Esophagus (tissue), 2 donors: ENCODE measurements at regions not wholly inside any gene's neighbourhood (a gene's known extent, or its start where the extent isn't known, plus 50 kb on each side); places are given as distances from the start of the nearest gene placed in this dataset.
A peak's percentile ranks its signal among the peaks of the same experiment; 100 is the strongest.

ENCODE experiments used
- H3K27ac ChIP-seq, 2 donors: one replicate each; pipeline ENCODE4 v1.5.1; 2013; ENCODE audit warnings: low read depth in 2 of 2, mild to moderate bottlenecking in 2 of 2, inconsistent platforms in 1 of 2, low read length in 1 of 2, moderate library complexity in 1 of 2
- H3K27me3 ChIP-seq, 2 donors: one replicate each; pipeline ENCODE4 v1.6.1; 2013; ENCODE audit warnings: low read length in 2 of 2, control low read depth in 1 of 2, mild to moderate bottlenecking in 1 of 2; ENCODE audit not compliant: insufficient read depth in 2 of 2, control insufficient read depth in 1 of 2
- H3K36me3 ChIP-seq, 2 donors: one replicate each; pipeline ENCODE4 v1.6.1; 2013; ENCODE audit warnings: low read length in 1 of 2; ENCODE audit not compliant: control insufficient read depth in 2 of 2, insufficient read depth in 2 of 2
- H3K4me1 ChIP-seq, 2 donors: one replicate each; pipeline ENCODE4 v1.6.1; 2013; ENCODE audit warnings: low read length in 1 of 2; ENCODE audit not compliant: control insufficient read depth in 2 of 2, insufficient read depth in 2 of 2
- H3K4me3 ChIP-seq, 2 donors: one replicate each; pipeline ENCODE4 v1.5.1; 2013; ENCODE audit warnings: low read length in 2 of 2, mild to moderate bottlenecking in 2 of 2, low read depth in 1 of 2, moderate library complexity in 1 of 2
- H3K9me3 ChIP-seq, 2 donors: one replicate each; pipeline ENCODE4 v1.6.1; 2013; ENCODE audit warnings: mild to moderate bottlenecking in 2 of 2, low read depth in 1 of 2, low read length in 1 of 2, moderate library complexity in 1 of 2; ENCODE audit not compliant: control insufficient read depth in 2 of 2, insufficient read depth in 1 of 2
- WGBS, 2 donors: extraction: QIAGEN DNeasy Blood & Tissue Kit; methylation state at CpG; one replicate each; pipeline ENCODE4 v1.1.7; 2013; 5-methylcytosine and 5-hydroxymethylcytosine counted together
- donor health status: healthy with polysubstance abuse.
- donor health status: Bipolar disorder and iron deficiency.

GRCh38 chr15:31461911-31462480 is 135.4 kb downstream of the KLF13 start:
- no peaks in the 10 kb centered on the region for H3K27me3 ChIP-seq
- H3K36me3 ChIP-seq: no peaks in the 10 kb centered on the region
- WGBS, 2 donors: 82 to 89% methylated on average over 9 of the region's 9 CpGs
- no peak overlapping the region for H3K27ac ChIP-seq
- peaks cover 5 to 29% of the 10 kb centered on the region in 2 donors for H3K4me1 ChIP-seq
- H3K9me3 ChIP-seq: no peaks in the 10 kb centered on the region
- no peak overlapping the region for H3K4me3 ChIP-seq

DNA sequence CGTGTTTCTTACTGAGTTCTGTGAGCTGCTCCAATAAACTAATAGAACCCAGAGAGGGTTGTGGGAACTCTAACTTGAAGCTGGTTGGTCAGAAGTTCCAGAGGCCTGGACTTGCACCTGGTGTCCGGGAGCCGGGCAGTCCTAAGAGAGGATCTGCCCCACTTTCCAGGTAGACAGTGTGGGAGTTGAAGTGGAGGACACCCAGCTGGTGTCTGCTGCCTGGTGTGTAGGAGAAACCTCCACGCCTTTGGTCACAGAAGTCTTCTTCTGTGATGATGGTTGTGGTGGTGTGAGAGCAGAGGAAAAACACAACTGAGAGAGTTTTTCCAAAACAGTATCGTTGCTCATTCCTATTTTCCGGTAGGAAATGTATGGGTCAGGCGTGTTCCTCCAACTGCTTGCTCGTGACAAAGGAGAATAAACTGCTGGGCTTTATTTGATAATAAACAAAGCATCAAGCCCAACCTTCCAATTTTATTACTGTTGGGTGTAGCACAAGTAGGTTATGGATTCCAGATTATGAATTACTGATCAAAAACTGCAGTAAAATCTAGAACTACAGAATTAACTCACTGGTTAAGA is 137.0 kb downstream of the KLF13 start:
- no peak overlapping the region for H3K27ac ChIP-seq

DNA sequence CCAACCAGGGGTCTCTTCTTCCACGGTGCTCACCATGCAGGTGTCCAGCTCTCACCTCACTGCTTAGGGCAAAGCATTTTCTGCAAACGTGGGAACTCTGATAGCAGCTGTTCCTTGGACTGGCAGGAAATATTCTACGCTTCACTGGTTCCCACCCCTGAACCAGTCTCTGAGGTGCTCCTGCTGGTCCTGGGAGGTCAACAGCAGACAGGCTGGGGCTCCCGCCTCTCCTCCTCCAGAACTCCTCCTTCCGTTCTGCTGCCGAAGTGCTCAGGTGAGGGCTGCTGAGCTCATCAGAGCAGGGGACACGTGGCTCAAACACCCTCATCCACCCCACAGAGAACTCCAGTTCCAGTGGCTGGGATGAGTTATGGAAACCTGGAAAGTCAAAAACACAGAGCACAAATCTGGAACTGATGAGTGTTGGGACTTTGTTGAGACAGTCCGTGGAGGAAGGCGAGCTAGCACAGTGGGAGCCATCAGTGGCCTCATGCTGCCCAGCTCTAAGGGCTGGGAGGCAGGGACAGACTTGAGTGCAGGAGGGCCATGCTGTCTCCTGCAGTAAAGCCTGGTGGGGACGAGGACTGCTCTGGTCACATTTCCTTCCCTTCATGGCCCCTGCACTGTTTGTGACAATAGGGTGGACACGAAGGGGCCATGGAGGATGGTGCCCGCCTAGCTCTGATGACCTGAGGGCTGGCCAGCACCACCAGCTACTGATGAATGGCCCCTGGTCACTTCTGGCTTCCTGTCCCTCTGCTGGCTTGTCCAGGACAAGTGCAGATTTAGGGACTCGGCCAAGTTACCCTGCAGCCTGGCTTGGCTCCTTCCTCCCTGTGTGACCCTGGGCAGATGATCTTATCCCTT is 137.8 kb downstream of the KLF13 start:
- Histone ChIP-seq H3K36me3 (no peaks in the 10 kb centered on the region), H3K4me3 (no peak overlapping the region), H3K9me3 (no peaks in the 10 kb centered on the region), H3K27ac (peak overlapping the region; percentile 76 to 91), H3K27me3 (no peaks in the 10 kb centered on the region), H3K4me1 (peaks cover 4 to 21% of the 10 kb centered on the region in 2 donors)
- WGBS, 2 donors: 77 to 79% methylated on average over 13 of the region's 13 CpGs

More for the DNA sequence above, 137.0 kb downstream of the KLF13 start:
- Histone ChIP-seq H3K27me3 (no peaks in the 10 kb centered on the region), H3K4me1 (peaks cover 4 to 24% of the 10 kb centered on the region in 2 donors), H3K9me3 (no peaks in the 10 kb centered on the region), H3K36me3 (no peaks in the 10 kb centered on the region), H3K4me3 (no peak overlapping the region)
- 69 to 82% methylated on average over 8 of the region's 8 CpGs for WGBS, 2 donors

- peak overlapping the region; percentile 80 to 91 for H3K27ac ChIP-seq
- WGBS, 2 donors: 51 to 57% methylated on average over 10 of the region's 10 CpGs
These were observed 138.7 kb downstream of the KLF13 start for GRCh38 chr15:31465083-31465955.

GRCh38 chr15:31467361-31467760 is 140.7 kb downstream of the KLF13 start:
- Histone ChIP-seq H3K4me3 (no peak overlapping the region), H3K4me1 (peaks cover 4 to 19% of the 10 kb centered on the region in 2 donors), H3K27ac (no peak overlapping the region), H3K36me3 (no peaks in the 10 kb centered on the region), H3K27me3 (no peaks in the 10 kb centered on the region), H3K9me3 (no peaks in the 10 kb centered on the region)
- 72% methylated on average over 7 of the region's 7 CpGs for WGBS, 2 donors

More at GRCh38 chr15:31465083-31465955, 138.7 kb downstream of the KLF13 start:
- Histone ChIP-seq H3K9me3 (no peaks in the 10 kb centered on the region), H3K27me3 (no peaks in the 10 kb centered on the region), H3K36me3 (no peaks in the 10 kb centered on the region), H3K4me3 (no peak overlapping the region), H3K4me1 (peaks cover 4 to 21% of the 10 kb centered on the region in 2 donors)

DNA sequence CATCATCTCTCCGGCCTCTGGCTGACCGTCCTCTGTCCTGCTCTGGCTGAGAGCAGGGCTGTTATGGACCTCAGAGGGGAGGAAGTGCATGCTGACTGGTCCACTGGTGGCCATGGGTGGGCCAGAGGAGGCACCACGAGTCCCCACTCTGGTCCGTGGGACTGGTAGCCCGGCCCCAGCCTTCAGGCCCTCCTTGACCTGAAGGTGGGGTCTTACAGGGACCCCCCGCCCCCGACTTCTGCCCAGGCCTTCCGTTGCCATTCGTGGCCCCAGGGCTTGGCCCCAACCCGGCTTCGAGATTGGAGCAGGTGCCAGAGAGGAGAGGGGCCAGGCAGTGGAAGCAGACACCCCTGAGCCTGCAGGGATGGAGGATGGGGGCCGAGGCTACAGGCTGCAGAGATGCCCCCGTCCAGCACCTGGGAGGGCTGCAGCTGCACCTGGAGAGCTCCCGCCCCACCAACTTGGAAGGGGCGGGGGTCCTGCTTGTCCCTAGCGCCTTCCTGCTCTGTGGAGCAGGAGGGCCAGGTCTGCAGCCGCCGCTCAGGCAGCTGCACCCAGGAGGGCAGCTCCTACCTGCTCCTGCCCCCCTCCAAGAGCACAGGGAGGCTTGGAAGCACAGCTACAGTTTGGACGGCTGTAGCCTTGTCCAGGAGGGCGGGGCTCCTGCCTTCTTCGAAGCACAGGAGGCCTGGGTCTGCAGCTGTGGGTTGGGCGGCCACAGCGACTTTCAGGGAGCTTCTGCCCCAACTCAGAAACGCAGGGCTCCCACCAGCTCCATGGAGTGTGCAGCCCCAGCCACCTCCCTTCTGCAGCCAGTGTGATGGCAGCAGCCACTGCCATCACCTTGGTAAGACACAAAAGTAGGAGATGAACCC is 142.5 kb downstream of the KLF13 start:
- Histone ChIP-seq H3K4me1 (peaks cover 4 to 17% of the 10 kb centered on the region in 2 donors), H3K4me3 (no peak overlapping the region), H3K27me3 (no peaks in the 10 kb centered on the region), H3K27ac (no peak overlapping the region), H3K9me3 (no peaks in the 10 kb centered on the region), H3K36me3 (no peaks in the 10 kb centered on the region)
- 90% methylated on average over 24 of the region's 24 CpGs for WGBS, 2 donors

GRCh38 chr15:31469786-31470525 is 143.3 kb downstream of the KLF13 start:
- Histone ChIP-seq H3K27me3 (no peaks in the 10 kb centered on the region), H3K4me1 (peaks cover 2 to 9% of the 10 kb centered on the region in 2 donors), H3K4me3 (no peak overlapping the region), H3K27ac (no peak overlapping the region), H3K9me3 (no peaks in the 10 kb centered on the region), H3K36me3 (no peaks in the 10 kb centered on the region)
- WGBS, 2 donors: 82 to 85% methylated on average over 6 of the region's 6 CpGs

- peaks cover 1 to 2% of the 10 kb centered on the region in 2 donors for H3K4me1 ChIP-seq
- H3K4me3 ChIP-seq: no peak overlapping the region
- H3K9me3 ChIP-seq: no peaks in the 10 kb centered on the region
- H3K27ac ChIP-seq: no peak overlapping the region
- no peaks in the 10 kb centered on the region for H3K36me3 ChIP-seq
- 68 to 70% methylated on average over 2 of the region's 2 CpGs for WGBS, 2 donors
- no peaks in the 10 kb centered on the region for H3K27me3 ChIP-seq
These were observed 144.1 kb downstream of the KLF13 start for GRCh38 chr15:31470756-31471155.
